HG03565 (cell line): ENCODE measurements at regions not wholly inside any gene's neighbourhood (a gene's known extent, or its start where the extent isn't known, plus 50 kb on each side); places are given as distances from the start of the nearest gene placed in this dataset.

ENCODE experiments used
- ATAC-seq: cut with Tn5 transposase; IDR thresholded peaks from one replicate; pipeline ENCODE4 v1.9.1; 2021; ENCODE audit warnings: mild to moderate bottlenecking, moderate library complexity; ENCODE audit not compliant: unreplicated experiment

- ATAC-seq, result no peak
These were observed 125.8 kb downstream of the NTMT2 start for GRCh38 chr1:170271430-170272161.

GRCh38 chr1:170273291-170274130 lies 127.8 kb downstream of the NTMT2 start:
- ATAC-seq, result no peak

- no peak for ATAC-seq
These were observed 128.4 kb downstream of the NTMT2 start for GRCh38 chr1:170274131-170274501.

- ATAC-seq, result no peak
These were observed 132.2 kb downstream of the NTMT2 start for GRCh38 chr1:170277985-170278384.

GRCh38 chr1:170284016-170284415 lies 138.3 kb downstream of the NTMT2 start:
- no peak for ATAC-seq

- no peak for ATAC-seq
These were observed 138.8 kb downstream of the NTMT2 start for GRCh38 chr1:170284512-170284911.

GRCh38 chr1:170284951-170285350 lies 139.2 kb downstream of the NTMT2 start:
- ATAC-seq, result no peak

- ATAC-seq, result no peak
These were observed 142.4 kb downstream of the NTMT2 start for GRCh38 chr1:170288155-170288554.

- ATAC-seq, result no peak
These were observed 144.5 kb downstream of the NTMT2 start for GRCh38 chr1:170290276-170290675.

GRCh38 chr1:170290991-170291390 lies 145.2 kb downstream of the NTMT2 start:
- no peak for ATAC-seq

- ATAC-seq, result no peak
These were observed 145.8 kb downstream of the NTMT2 start for GRCh38 chr1:170291516-170291915.

- ATAC-seq, result no peak
These were observed 150.5 kb downstream of the NTMT2 start for GRCh38 chr1:170296211-170296610.

- no peak for ATAC-seq
These were observed 150.9 kb downstream of the NTMT2 start for GRCh38 chr1:170296642-170297041.

- ATAC-seq, result no peak
These were observed 155.8 kb downstream of the NTMT2 start for GRCh38 chr1:170301596-170301995.

GRCh38 chr1:170303034-170303433 lies 157.3 kb downstream of the NTMT2 start:
- no peak for ATAC-seq

- no peak for ATAC-seq
These were observed 160.2 kb downstream of the NTMT2 start for GRCh38 chr1:170305777-170306512.

- no peak for ATAC-seq
These were observed 160.8 kb downstream of the NTMT2 start for GRCh38 chr1:170306513-170306910.

- no peak for ATAC-seq
These were observed 161.2 kb downstream of the NTMT2 start for GRCh38 chr1:170306948-170307347.

- no peak for ATAC-seq
These were observed 161.7 kb downstream of the NTMT2 start for GRCh38 chr1:170307426-170307825.

- no peak for ATAC-seq
These were observed 163.7 kb downstream of the NTMT2 start for GRCh38 chr1:170309389-170310013.

GRCh38 chr1:170310014-170310405 lies 164.3 kb downstream of the NTMT2 start:
- no peak for ATAC-seq
